Peyer's patch (tissue), 4 donors: ENCODE measurements at regions not wholly inside any gene's neighbourhood (a gene's known extent, or its start where the extent isn't known, plus 50 kb on each side); places are given as distances from the start of the nearest gene placed in this dataset.
A peak's percentile ranks its signal among the peaks of the same experiment; 100 is the strongest.

Source experiments
- DNase-seq, 3 donors: peaks; one replicate each; pipeline ENCODE4 v3.0.0-alpha.2; 2017 to 2019
- H3K27ac ChIP-seq, 4 donors: fragments of 200-600 bp; sonication (generic); one replicate each; pipeline ENCODE4 v1.5.1; 2016 to 2019
- H3K27me3 ChIP-seq, 2 donors: fragments of 200-600 bp; sonication (generic); one replicate each; pipeline ENCODE4 v1.5.1; 2019
- H3K36me3 ChIP-seq, 3 donors: fragments of 200-600 bp; sonication (generic); one replicate each; pipeline ENCODE4 v1.5.1; 2016 to 2019
- H3K4me1 ChIP-seq, 4 donors: fragments of 200-600 bp; sonication (generic); one replicate each; pipeline ENCODE4 v1.5.1; 2016 to 2019
- H3K4me3 ChIP-seq, 4 donors: fragments of 200-600 bp; sonication (generic); 1 replicate in 3 of 4; 2 replicates in 1 of 4; pipeline ENCODE4 v1.5.1; 2016 to 2019; ENCODE audit warnings: mild to moderate bottlenecking in 1 of 4
- H3K9me3 ChIP-seq, 4 donors: fragments of 200-600 bp; sonication (generic); one replicate each; pipeline ENCODE4 v1.5.1; 2016 to 2019; ENCODE audit warnings: mild to moderate bottlenecking in 1 of 4
- CTCF ChIP-seq, 6 experiments: fragments of 450-650 bp in 4 of 6; fragments of 200-600 bp in 2 of 6; sonication (generic) in 1 of 6; IDR thresholded peaks; one replicate each; pipeline ENCODE4 v1.5.1; 2017 to 2019; ENCODE audit warnings: antibody characterized with exemption in 6 of 6, mild to moderate bottlenecking in 3 of 6, moderate library complexity in 1 of 6
- POLR2A ChIP-seq, 2 donors: fragments of 450-650 bp; IDR thresholded peaks; one replicate each; pipeline ENCODE4 v1.5.1; 2017; ENCODE audit warnings: antibody characterized with exemption in 2 of 2, mild to moderate bottlenecking in 2 of 2, moderate library complexity in 2 of 2

GRCh38 chr6:150299873-150300485 is 68.8 kb upstream of the IYD start:
- Histone ChIP-seq H3K27ac (no peak overlapping the region), H3K4me3 (no peak overlapping the region), H3K36me3 (no peaks in the 10 kb centered on the region), H3K4me1 (peaks cover 0 to 5% (median 0%) of the 10 kb centered on the region in 4 donors), H3K9me3 (peaks cover 0 to 9% (median 2%) of the 10 kb centered on the region in 4 donors), H3K27me3 (no peaks in the 10 kb centered on the region)
- TF ChIP-seq POLR2A (IDR thresholded peaks at IDR 0.05) (no peak), CTCF (IDR thresholded peaks at IDR 0.05) (no peak)
- DNase-seq, result no peak

DNA sequence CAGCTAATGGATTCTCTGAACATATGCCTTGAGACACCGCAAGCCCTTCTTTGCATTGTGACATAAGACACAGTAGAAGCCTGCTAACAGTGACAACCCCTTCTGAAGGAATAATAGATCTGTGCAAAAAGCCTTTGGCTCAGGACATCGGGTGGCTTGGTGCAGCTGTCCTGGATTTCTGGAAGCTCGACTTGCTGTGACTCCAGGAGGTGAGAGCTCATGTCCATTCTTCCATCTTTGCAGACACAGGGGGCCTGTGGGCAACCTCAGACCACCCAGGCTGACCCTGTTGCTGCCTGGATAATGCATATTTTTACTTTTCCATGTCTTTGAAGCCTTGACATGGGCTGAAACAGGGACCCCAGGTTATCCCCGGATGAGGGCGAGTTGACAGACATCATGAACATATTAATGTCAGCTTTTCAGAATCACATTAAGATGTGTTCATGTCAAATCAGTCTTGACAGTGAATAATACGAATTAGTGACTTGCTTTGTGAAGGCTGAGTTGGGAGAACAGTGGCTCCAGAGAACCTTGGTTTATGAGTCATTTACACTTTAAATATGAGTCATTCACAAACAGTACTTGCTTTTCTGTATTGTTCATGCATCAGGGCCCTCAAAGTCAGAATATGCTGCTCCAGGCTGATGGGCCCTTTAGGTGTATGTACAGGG is 66.8 kb upstream of the IYD start:
- peak overlapping the region in 1 of 4 donors; percentile 36 for H3K27ac ChIP-seq
- peaks cover 0 to 9% (median 0%) of the 10 kb centered on the region in 4 donors for H3K9me3 ChIP-seq
- no peak for DNase-seq
- TF ChIP-seq CTCF (IDR thresholded peaks at IDR 0.05) (no peak), POLR2A (IDR thresholded peaks at IDR 0.05) (no peak)
- no peaks in the 10 kb centered on the region for H3K27me3 ChIP-seq
- H3K36me3 ChIP-seq, result no peaks in the 10 kb centered on the region
- H3K4me1 ChIP-seq, result peaks cover 0 to 5% (median 0%) of the 10 kb centered on the region in 4 donors
- no peak overlapping the region for H3K4me3 ChIP-seq

DNA sequence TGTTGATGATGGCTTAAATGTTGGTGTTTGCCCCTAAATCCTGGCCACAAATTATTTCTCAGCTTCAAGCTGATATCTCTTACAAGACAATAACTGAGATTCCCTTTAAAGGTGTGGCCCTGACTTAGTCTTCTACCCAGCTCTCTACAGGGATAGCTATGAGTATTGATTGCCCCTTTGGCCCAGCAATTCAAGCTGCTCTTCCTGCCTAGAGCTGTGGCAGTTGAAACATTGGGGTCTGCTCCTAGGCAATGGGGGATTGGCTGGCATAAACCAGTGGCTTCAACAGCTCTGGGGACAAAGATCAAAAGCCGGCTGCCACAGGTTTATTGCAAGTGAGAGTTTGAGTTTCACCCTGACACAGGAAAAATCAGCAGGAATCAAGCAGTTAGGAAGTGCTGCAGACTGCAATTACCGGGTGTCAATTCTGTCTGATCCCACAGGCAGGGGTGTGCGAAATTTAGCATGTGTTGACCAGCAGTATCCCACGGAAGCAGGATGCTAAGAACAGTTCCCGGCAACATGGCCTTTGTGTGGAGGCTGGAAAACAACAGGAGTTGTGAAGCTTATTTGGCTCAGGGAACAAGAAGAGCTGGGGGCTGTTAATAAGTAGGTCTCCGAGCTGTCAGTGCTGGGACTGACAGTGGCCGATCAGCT is 66.2 kb upstream of the IYD start:
- no peak for DNase-seq
- TF ChIP-seq CTCF (IDR thresholded peaks at IDR 0.05) (no peak), POLR2A (IDR thresholded peaks at IDR 0.05) (no peak)
- Histone ChIP-seq H3K36me3 (no peaks in the 10 kb centered on the region), H3K27me3 (no peaks in the 10 kb centered on the region), H3K4me1 (peaks cover 0 to 5% (median 0%) of the 10 kb centered on the region in 4 donors), H3K4me3 (no peak overlapping the region), H3K27ac (peak overlapping the region in 2 of 4 donors; percentile 0 to 36), H3K9me3 (peaks cover 0 to 2% (median 0%) of the 10 kb centered on the region in 4 donors)

- no peak overlapping the region for H3K4me3 ChIP-seq
- DNase-seq, result no peak
- peaks cover 0 to 5% (median 0%) of the 10 kb centered on the region in 4 donors for H3K4me1 ChIP-seq
- no peaks in the 10 kb centered on the region for H3K9me3 ChIP-seq
- TF ChIP-seq CTCF (IDR thresholded peaks at IDR 0.05) (no peak), POLR2A (IDR thresholded peaks at IDR 0.05) (no peak)
- H3K27me3 ChIP-seq, result no peaks in the 10 kb centered on the region
- no peaks in the 10 kb centered on the region for H3K36me3 ChIP-seq
- H3K27ac ChIP-seq, result no peak overlapping the region
Measured at GRCh38 chr6:150303256-150303655, 65.6 kb upstream of the IYD start.

GRCh38 chr6:150304429-150304828 is 64.4 kb upstream of the IYD start:
- TF ChIP-seq POLR2A (IDR thresholded peaks at IDR 0.05), result no peak
- no peak for TF ChIP-seq CTCF (IDR thresholded peaks at IDR 0.05)
- H3K27ac ChIP-seq, result no peak overlapping the region
- H3K4me1 ChIP-seq, result peaks cover 0 to 5% (median 0%) of the 10 kb centered on the region in 4 donors
- DNase-seq, result no peak
- H3K9me3 ChIP-seq, result no peaks in the 10 kb centered on the region
- no peaks in the 10 kb centered on the region for H3K27me3 ChIP-seq
- H3K4me3 ChIP-seq, result no peak overlapping the region
- no peaks in the 10 kb centered on the region for H3K36me3 ChIP-seq
